Stimulated activated CD8-positive, alpha-beta memory T cell treated with anti-CD3 and anti-CD28 coated beads, Interleukin-12 subunit alpha, Interleukin-12 subunit beta, amount 100 ng/mL, for 24 hours (primary cell): ENCODE measurements at regions not wholly inside any gene's neighbourhood (a gene's known extent, or its start where the extent isn't known, plus 50 kb on each side); places are given as distances from the start of the nearest gene placed in this dataset.
"Not testable (repeated sequence)": the region's sequence is repeated elsewhere in the genome, so short reads cannot be mapped to it uniquely, and the experiment has no call there.

Source experiments
- DNase-seq: peaks from one replicate; pipeline ENCODE4 v3.0.0-alpha.2; 2020; ENCODE audit errors: extremely low read depth

DNA sequence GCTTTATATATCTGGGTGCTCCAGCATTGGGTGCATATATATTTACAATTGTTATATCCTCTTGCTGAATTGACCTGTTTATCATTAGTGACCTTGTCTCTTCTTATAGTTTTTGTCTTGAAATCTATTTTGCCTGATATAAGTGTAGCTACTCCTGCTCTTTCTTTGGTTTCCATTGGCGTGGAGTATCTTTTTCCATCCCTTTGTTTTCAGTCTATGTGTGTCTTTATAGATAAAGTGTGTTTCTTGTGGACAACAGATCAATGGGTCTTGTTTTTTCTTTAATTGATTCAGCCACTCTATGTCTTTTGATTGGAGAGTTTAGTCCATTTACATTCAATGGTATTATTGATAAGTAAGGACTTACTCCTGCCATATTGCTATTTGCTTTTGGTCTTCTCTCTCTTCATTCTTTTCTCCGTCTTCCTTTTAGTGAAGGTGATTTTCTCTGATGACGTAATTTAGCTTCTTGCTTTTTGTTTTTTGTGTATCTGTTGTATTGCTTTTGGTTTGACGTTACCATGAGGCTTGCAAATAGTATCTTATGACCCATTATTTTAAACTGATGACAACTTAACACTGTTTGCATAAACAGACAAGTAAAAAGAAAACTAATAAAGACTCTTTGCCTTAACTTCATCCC is 347.6 kb downstream of the TMEM121 start:
- no peak for DNase-seq

DNA sequence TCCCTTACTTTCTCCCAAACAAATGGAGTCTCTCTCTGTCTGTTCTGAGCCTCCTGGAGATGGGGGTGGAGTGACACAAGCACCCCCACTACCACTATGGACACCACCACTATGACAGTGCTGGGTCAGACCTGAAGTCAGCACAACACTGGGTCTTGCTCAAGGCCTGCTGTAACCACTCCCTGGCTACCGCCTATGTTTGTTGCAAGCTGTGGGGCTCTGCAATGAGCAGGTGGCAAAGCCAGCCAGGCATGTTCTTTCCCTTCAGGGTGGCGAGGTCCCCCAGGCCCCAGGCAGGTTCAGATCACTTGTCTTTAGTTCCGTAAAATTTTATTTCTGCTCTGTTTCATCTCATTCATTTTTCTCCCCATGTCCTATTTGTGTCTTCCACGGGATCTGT is 349.8 kb downstream of the TMEM121 start:
- DNase-seq, result no peak

DNA sequence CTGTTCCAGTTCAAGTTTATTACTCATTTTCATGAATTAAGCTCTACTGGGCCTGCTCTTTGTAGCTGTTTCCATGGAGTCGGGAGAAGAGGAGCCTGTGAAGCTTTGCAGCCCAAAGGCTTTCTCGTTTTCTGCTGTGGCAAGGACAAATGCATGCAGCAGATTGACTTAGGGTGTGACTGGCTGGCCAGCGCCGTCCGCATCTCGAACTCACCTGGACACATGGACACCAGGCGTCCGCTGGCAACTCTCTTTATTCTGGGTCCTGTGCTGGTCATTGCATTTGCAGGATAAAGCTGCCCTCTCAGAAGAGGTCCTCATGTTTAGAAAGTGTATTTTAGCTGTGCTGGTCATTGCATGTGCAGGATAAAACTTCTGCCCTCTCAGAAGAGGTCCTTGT is 350.4 kb downstream of the TMEM121 start:
- no peak for DNase-seq

DNA sequence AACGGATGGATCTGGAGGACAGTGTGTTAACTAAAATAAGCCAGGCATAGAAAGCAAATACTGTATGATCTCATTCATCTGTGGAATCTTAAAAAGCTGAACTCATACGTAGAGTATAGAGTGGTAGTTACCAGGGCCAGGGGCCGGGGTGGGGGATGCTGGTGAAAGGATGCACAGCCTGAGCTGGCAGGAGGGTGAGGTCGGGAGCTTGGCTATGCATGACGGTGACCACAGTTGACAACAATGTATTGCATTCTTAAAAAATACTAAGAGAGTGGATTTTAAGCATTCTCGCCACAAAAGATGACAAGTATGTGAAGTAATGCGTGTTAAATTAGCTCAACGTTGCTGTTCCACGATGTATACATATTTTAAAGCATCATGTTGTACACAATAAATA is 351.3 kb downstream of the TMEM121 start:
- DNase-seq, result no peak

DNA sequence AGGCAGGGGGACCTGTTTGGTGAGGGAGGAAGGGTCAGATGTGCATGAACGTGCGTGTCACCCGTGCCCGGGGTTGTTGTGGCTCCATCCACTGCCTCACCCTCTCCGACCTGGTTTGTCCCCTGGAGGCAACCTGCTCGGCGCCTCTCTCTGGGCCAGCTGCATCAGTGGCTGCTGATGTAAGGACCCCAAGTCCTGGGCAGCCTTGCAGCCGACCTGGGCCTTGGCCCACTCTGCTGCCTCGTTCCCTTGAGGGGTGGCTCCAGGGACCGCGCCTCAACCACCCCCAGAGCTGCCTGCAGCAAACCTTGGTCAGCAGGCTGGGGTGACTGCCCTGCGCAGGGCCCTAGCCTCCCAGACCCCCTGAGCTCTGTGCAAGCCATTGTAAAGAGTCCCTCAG is 351.7 kb downstream of the TMEM121 start:
- no peak for DNase-seq

DNA sequence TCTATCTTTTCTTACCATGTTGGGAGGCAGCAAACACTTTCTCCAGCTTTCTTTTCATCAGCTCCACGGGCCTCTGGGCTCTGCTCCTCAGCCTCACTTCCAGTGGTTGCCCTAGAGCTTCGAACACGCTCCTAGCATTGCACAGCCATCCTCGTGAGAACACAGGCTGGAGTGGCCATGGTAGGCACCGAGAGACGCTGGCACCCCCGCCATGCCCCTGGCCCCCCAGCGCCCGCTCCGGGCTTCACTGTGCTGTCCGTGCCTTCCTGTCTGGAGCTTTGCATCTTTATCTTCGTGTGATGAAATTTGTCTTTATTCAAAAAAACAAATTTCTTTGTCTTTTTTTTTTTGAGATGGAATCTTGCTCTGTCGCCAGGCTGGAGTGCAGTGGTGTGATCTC is 352.2 kb downstream of the TMEM121 start:
- no peak for DNase-seq

DNA sequence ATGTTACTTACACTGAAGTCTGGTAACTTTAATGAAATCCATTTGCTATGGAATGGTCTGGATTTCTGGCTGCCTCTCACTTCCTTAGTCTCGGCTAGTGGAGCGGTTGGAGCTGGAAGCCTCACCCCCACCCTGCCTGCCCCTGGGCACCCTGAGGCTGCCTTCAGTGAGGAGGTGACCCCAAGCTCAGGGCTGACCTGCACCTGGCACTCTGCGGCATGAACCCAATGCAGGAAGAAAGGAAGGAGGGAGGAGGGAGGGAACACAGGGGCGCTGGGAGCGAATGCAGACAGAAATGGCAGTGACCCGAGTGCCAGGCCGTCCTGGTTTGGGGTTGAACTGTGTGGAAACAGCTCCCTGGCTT is 353.1 kb downstream of the TMEM121 start:
- DNase-seq, result no peak

DNA sequence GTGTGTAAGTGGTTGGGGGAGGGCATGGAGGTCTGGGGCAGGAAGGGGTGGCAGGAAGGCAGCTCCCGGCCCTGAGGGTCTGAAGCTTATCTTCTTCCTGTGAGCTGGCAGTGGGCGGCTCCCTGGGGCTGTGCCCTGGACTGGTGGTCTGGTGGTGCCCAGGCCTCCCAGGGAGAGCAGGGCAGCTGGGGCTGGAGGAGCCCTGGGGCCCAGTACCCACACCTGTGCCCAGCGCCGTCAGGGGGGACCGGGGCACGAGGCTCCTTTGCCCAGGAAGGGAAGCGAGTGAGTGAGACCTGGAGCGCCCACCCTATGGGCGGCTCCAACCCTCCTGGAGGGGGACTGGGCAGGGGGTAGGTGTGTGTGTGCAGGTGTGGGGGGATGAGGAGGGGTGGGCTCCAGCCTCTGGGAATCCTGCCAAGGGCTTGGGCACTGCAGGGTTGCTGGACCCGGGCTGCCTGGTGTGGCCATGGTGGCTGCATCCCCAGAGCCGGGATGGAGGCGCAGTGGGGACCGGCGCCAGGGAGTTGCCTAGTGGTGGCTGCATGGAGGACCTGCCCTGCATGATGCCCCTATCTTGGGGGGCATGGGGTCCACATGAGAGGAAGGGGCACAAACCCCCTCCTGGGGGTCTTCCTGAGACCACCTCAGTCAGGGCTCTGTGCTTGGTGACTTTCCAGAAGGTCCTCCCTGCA is 353.6 kb downstream of the TMEM121 start:
- DNase-seq, result no peak

DNA sequence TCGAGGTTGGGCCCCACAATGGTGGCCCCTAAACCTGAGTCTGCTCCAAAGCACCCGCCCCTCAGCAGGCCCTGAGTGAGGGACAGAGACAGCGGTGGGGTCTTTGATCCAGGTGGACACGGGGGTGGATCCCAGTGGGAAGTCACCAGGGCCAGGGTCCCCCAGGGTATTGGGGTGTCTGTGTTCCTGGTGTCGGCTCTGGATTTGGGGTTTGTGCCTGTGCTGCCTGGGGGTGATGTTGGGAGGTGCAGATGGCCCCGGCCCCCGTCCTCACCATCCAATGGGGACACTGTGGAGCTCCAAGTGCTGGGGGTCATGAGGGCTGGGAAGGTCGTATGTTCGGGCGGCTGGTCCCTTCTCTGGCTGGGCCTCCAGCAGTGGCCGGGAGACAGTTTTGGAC is 354.2 kb downstream of the TMEM121 start:
- DNase-seq, result no peak

DNA sequence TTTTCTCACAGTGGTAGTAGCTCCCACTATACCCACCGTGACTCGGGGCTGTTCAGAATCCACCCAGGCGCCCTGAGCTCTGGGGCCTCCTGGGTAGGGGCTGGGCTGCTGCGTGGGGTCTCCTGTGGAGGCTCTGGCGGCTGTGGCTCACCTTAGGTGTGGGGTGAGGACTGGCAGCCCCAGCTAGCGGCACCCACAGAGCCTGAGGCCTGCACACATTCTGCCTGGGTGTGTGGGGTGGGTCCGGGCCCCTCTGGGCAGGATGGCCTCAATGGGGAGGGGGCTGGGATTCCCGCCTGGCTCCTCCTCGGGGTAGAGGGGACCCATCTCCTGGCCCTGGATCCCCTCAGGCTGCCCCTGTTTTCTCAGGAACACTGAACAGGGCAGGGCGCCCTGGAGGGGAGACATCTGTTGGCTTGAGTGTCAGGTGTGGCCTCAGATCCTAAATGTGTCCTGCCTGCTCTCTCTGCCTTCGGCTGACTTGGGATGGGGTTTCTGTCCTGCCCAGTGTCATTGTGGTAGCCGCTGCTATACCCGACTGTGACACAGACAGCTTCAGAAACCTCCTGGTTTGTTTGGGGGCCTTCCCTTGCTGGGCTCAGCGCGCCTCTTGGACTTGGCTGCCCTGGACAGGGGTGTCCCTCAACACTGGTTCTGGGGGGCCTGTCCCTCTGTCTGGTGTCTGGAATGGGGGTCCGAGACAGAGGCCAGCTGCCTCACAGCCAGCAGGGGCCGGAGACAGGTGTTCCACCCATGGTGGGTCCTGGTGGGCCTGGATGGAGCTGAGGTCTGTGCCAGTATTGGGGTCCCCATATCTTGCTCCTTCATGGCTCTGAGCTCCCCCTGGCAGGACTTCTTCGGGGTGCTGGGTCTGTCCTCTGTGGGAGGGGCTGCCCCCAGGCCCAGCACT is 354.9 kb downstream of the TMEM121 start:
- DNase-seq, result no peak

DNA sequence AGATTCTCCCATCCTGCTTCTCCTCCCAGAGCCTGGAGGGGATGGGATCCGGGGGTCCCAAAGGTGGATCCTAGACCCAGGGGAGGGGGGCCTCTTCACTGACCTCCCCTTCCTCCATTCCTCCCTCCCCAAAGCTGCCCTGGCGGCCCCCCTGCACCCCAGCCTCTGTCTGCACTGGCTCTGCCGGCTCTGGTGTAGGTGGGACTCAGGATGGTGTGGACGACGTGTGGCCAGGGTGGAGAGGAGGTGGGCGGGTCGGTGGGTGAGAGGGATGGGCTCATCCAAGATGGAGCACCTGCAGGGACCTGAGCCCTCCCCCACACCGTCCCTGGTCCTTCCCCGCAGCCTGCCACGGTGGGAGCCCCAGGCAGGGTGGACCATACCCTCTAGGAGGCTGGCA is 355.6 kb downstream of the TMEM121 start:
- not testable (repeated sequence) for DNase-seq

DNA sequence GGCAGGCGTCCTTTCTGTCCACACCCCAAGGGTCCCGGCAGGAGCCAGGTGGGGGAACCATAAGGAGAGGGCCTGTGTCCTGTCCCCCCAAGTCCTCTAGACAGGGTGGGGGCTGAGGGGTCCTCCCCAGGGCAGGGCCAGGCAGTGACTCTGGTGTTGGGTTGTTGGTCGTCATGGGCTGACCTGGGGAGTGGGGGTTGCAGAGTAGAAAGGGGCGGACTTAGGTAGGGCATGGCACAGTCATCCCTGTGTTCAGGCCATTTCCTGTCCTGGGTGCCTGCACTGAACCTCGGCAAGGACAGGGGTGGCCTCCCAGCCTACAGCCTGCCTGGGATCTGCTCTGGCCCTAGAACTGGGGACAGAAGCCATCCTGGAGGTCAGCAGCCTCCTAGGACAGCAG is 356.2 kb downstream of the TMEM121 start:
- DNase-seq, result no peak

DNA sequence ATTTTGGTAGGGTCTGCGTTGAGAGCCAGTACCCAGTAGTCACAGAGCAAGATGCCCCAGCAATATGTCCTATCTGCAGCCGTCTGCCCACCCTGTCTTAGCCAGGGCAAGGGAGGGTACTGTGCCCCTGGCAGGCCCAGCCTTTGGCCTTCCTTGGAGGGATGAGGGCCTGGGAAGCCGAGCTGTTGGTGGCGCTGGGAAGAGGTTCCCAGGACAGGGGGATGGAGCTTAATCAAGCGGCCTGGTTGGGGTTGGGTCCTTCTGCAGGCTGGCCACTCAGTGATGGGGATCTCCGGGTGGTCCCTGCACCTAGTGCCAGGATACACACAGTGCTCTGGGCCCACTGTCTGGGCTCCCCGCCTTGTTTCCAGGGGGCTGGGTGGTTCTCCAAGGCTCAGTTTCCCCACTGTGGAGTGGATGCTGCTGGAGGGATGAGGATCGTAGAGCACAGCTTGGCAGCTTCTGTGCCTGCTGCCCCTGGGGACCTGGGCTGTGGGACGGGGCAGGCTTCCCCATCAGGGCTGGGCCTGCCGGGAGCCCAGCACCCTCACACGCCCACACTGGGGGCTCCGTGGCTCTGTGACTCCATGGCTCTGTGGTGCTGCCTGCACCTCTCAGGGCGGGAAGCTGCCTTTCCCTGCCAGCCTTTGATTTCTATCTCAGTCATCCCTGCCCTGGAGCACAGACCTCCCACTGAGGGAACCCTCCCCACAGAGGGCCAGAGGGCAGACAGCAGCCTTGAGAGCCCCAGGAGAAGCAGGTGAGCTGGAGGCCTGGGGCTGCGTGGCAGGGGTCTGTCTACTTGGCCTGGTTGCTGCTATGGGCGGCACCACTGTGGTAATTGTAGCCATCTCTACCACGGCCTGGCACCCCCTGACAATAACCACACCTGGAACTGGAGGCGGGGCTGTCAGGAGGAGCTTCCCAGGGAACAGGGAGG is 357.0 kb downstream of the TMEM121 start:
- DNase-seq, result no peak

DNA sequence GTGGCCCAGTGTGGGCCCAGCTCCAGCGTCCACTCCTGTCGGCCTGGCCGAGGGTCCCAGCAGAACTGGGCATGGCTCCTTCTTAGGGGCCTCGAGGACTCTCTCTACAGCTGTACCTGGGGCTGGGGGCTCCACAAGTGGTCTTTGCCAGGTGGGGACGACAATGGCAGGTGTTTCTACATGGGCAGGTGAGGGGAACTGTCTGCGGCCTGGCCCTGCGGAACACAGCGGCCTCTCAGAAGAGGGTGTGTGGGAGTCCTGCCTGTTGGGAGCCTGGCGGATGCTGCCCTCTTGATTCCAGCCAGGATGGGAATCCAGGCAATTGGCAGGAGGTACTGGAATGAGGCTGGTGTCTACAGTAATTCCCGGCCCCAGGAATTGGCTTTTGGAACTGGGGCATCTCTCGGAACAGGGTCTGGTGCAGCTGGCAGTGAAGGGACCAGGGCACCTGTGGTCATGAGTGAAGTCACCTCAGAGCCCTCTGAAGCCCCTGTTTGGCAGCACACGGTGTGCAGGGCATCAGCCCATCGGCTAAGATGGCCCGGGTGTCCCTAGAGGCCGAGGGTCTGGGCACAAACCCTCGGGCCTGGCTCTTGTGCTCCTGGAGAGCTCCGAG is 357.9 kb downstream of the TMEM121 start:
- not testable (repeated sequence) for DNase-seq

DNA sequence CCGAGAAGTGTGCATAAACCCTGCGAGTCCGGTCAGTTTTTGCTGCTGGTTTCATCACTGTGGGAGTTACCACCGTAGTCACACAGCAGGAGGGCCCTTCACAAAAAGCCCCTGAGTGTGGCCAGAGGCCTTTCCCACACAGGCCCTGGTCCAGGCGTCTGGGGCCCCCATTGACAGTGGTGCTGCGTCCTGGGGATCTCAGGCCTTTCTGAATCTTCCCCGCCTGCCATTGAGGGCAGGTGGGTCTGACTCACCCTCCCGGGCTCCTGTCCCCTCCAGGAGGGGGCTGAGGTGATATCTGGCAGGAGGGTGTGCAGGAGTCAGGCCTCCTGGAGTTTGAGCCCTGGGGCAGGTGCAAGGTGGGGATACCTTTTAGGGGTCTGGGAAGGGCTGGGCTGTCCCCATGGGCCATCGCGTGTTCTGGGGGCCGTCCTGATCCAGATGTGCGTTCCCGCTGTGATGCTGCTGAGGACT is 358.5 kb downstream of the TMEM121 start:
- DNase-seq, result no peak

DNA sequence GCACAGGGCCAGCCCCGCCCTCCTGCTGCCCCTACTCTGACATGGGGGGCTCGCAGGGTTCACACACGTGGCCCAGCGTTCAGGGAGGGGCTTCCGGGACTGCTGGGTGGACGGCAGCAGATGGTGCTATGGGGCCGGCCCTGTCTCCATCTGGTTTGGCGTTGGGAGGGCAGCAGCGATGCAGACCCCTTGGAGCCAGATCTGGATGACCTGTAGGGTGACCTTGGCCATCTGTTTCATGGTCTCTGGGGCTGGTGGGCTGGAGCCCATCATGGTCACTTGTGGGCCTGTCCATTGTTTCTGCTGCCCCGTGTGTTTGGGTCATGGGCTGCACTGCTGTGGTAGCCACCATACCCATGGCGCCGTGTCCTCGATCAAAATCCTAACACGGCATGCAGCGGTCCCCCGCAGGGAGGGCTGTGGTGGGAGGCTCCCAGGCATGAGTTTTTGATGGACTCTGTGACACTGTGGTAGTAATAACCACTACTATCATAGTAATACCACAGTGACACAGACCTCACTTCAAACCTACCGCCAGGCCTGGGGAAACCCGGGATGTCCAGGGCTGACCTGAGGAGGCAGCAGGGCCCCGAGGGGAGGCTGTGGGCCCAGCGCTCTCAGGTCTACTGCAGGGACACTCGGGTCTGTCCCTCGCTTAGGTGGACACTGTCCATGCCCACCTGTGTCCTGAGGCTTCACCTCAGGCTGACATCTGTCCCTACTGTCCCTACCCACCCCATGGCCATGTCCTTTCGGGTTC is 359.4 kb downstream of the TMEM121 start:
- DNase-seq, result no peak

DNA sequence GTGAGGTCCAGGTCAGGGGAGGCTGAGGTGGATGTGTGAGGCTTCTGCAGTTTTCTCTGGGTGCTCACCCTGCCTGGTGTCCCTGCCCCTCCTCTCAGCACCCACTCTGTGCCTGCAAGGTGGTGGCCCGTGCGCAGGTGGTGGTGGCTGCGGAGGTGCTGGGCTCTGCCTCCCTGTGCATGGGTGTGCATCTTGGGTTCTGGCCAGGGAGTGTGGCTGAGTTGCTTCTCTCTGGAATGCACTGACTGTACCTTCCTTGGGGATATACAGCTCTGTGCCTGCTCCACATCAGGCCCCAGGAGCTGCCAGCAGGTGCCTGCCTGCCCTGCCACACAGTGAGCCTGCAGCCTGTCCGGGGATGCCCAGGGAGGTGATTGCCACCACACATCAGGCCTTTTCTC is 360.4 kb downstream of the TMEM121 start:
- not testable (repeated sequence) for DNase-seq

DNA sequence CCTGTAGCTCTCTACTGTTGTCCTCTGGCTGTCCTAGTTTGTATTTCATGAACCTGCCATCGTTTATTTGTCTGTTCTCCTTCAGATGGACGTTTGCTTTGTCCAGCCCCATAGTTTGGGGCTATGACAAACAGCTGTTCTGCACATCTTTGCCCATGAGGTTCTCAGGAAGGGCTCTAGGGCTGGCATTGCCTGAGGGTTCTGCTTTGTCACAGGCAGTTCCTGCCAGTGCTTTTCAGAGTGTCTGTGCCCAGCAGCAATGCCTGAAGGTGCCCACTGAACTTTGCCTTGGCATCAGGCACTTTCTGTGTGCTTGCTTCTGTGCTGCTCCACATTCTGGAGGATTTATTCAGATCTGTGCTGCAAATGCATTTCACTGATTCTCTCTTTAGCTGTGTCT is 361.3 kb downstream of the TMEM121 start:
- DNase-seq, result no peak

DNA sequence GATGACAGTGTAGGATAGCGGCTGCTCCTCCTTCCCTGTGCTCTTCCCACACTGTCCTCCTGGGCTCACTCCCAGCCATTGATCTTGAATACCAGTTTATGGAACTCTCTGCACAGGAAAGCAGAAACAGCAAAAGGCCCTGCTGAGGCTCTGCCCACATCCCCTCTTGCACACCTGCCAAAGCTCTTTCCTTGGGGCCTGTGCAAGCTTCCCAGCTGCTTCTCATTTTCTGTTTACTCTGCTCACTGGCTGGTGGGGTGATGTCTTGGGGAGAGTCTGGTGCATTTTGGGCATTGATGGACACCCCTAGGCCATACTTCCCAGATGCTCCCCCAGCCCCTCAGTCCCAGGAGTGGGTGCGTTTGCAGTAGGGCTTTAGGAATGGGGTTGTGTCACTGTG is 361.8 kb downstream of the TMEM121 start:
- DNase-seq, result no peak
